CD1c-positive myeloid dendritic cell (primary cell): ENCODE measurements at regions not wholly inside any gene's neighbourhood (a gene's known extent, or its start where the extent isn't known, plus 50 kb on each side); places are given as distances from the start of the nearest gene placed in this dataset.
"Not testable (repeated sequence)": the region's sequence is repeated elsewhere in the genome, so short reads cannot be mapped to it uniquely, and the experiment has no call there.

Experiments
- DNase-seq: peaks from one replicate; pipeline ENCODE4 v3.0.0-alpha.2; 2016; ENCODE audit errors: extremely low spot score

- DNase-seq: no peak
Observed at GRCh38 chr3:182342252-182342651, 451.1 kb upstream of the ATP11B start.

GRCh38 chr3:182344026-182344425, 449.3 kb upstream of the ATP11B start:
- not testable (repeated sequence) for DNase-seq

- DNase-seq: no peak
Observed at GRCh38 chr3:182349051-182349450, 444.3 kb upstream of the ATP11B start.

- DNase-seq: no peak
Observed at GRCh38 chr3:182349951-182350517, 443.3 kb upstream of the ATP11B start.

- DNase-seq: no peak
Observed at GRCh38 chr3:182357928-182358327, 435.4 kb upstream of the ATP11B start.

GRCh38 chr3:182364323-182364722, 429.0 kb upstream of the ATP11B start:
- DNase-seq: no peak

- no peak for DNase-seq
Observed at GRCh38 chr3:182364723-182365650, 428.3 kb upstream of the ATP11B start.

- no peak for DNase-seq
Observed at GRCh38 chr3:182366746-182367145, 426.6 kb upstream of the ATP11B start.

GRCh38 chr3:182369861-182370260, 423.4 kb upstream of the ATP11B start:
- no peak for DNase-seq

- DNase-seq: no peak
Observed at GRCh38 chr3:182370949-182371348, 422.4 kb upstream of the ATP11B start.

- no peak for DNase-seq
Observed at GRCh38 chr3:182375916-182376315, 417.4 kb upstream of the ATP11B start.

GRCh38 chr3:182382112-182382857, 411.0 kb upstream of the ATP11B start:
- DNase-seq: no peak

- DNase-seq: no peak
Observed at GRCh38 chr3:182384221-182384620, 409.1 kb upstream of the ATP11B start.

GRCh38 chr3:182385356-182385755, 407.9 kb upstream of the ATP11B start:
- no peak for DNase-seq

- DNase-seq: no peak
Observed at GRCh38 chr3:182388506-182388905, 404.8 kb upstream of the ATP11B start.

GRCh38 chr3:182389071-182389815, 404.1 kb upstream of the ATP11B start:
- DNase-seq: no peak

GRCh38 chr3:182390421-182390820, 402.9 kb upstream of the ATP11B start:
- DNase-seq: no peak

GRCh38 chr3:182392182-182392937, 400.9 kb upstream of the ATP11B start:
- no peak for DNase-seq

- DNase-seq: no peak
Observed at GRCh38 chr3:182393151-182393550, 400.2 kb upstream of the ATP11B start.

GRCh38 chr3:182393830-182394367, 399.4 kb upstream of the ATP11B start:
- no peak for DNase-seq

- no peak for DNase-seq
Observed at GRCh38 chr3:182397164-182397563, 396.1 kb upstream of the ATP11B start.
